ENCODE measurements at regions not wholly inside any gene's neighbourhood (a gene's known extent, or its start where the extent isn't known, plus 50 kb on each side); places are given as distances from the start of the nearest gene placed in this dataset.
"Not testable (repeated sequence)": the region's sequence is repeated elsewhere in the genome, so short reads cannot be mapped to it uniquely, and the experiment has no call there.

GRCh38 chr6:153312634-153313033, 181.6 kb upstream of the RGS17 start:
- no peak overlapping the region for H3K27ac Mint-ChIP-seq
- H3K36me3 Mint-ChIP-seq = no peaks in the 10 kb centered on the region
- peak in 1 of 2 donors; percentile 67 for ATAC-seq

GRCh38 chr6:153309651-153310050, 178.6 kb upstream of the RGS17 start:
- no peaks in the 10 kb centered on the region for H3K36me3 Mint-ChIP-seq

More at GRCh38 chr6:153312634-153313033, 181.6 kb upstream of the RGS17 start:
- Mint-ChIP-seq H3K27me3 (peaks cover 5 to 19% of the 10 kb centered on the region in 2 donors), H3K9me3 (no peaks in the 10 kb centered on the region), H3K4me3 (no peak overlapping the region), H3K4me1 (ENCODE audit: low read depth in 2 of 2) (no peaks in the 10 kb centered on the region)
- DNase-seq (ENCODE audit: low spot score) = no peak

GRCh38 chr6:153302133-153302532, 171.1 kb upstream of the RGS17 start:
- H3K4me3 Mint-ChIP-seq = no peak overlapping the region
- H3K4me1 Mint-ChIP-seq (ENCODE audit: low read depth in 2 of 2) = no peaks in the 10 kb centered on the region
- H3K27ac Mint-ChIP-seq = no peak overlapping the region
- peaks cover 3 to 5% of the 10 kb centered on the region in 2 donors for H3K27me3 Mint-ChIP-seq
- H3K9me3 Mint-ChIP-seq = no peaks in the 10 kb centered on the region
- no peaks in the 10 kb centered on the region for H3K36me3 Mint-ChIP-seq
- DNase-seq (ENCODE audit: low spot score) (no peak), ATAC-seq (no peak)

More at GRCh38 chr6:153309651-153310050, 178.6 kb upstream of the RGS17 start:
- DNase-seq (ENCODE audit: low spot score) (no peak), ATAC-seq (no peak)
- Mint-ChIP-seq H3K4me1 (ENCODE audit: low read depth in 2 of 2) (no peaks in the 10 kb centered on the region), H3K4me3 (no peak overlapping the region), H3K27me3 (peaks cover 5 to 19% of the 10 kb centered on the region in 2 donors), H3K27ac (no peak overlapping the region), H3K9me3 (no peaks in the 10 kb centered on the region)

GRCh38 chr6:153301602-153302001, 170.5 kb upstream of the RGS17 start:
- peaks cover 3 to 5% of the 10 kb centered on the region in 2 donors for H3K27me3 Mint-ChIP-seq
- no peak overlapping the region for H3K4me3 Mint-ChIP-seq
- no peaks in the 10 kb centered on the region for H3K9me3 Mint-ChIP-seq
- H3K4me1 Mint-ChIP-seq (ENCODE audit: low read depth in 2 of 2) = no peaks in the 10 kb centered on the region
- H3K27ac Mint-ChIP-seq = no peak overlapping the region
- ATAC-seq (no peak), DNase-seq (ENCODE audit: low spot score) (no peak)
- H3K36me3 Mint-ChIP-seq = no peaks in the 10 kb centered on the region

DNA sequence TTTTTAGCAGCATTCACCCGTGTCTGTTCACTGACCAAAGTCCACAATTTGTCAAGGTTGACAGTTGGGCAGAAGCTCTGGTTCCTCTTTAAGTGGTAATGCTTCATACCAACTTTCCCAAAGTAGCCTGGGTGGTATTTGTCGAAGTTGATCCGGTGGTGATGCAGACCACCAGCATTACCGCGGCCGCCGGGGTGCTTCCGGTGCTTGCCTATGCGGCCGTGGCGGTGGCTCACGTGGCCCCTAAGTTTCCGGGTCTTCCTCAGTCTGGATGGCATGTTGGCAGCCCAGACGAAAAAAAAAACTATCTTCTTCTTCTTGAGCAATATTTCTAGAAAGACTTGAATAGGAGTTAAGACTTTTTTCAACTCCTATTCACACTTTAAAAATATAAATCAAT, 151.4 kb upstream of the RGS17 start:
- ATAC-seq; H3K27me3 Mint-ChIP-seq; H3K9me3 Mint-ChIP-seq; DNase-seq (ENCODE audit: low spot score); H3K4me1 Mint-ChIP-seq (ENCODE audit: low read depth in 2 of 2); H3K27ac Mint-ChIP-seq; H3K4me3 Mint-ChIP-seq; H3K36me3 Mint-ChIP-seq: not testable (repeated sequence)

- no peaks in the 10 kb centered on the region for H3K36me3 Mint-ChIP-seq
Measured at GRCh38 chr6:153275997-153276396, 144.9 kb upstream of the RGS17 start.

DNA sequence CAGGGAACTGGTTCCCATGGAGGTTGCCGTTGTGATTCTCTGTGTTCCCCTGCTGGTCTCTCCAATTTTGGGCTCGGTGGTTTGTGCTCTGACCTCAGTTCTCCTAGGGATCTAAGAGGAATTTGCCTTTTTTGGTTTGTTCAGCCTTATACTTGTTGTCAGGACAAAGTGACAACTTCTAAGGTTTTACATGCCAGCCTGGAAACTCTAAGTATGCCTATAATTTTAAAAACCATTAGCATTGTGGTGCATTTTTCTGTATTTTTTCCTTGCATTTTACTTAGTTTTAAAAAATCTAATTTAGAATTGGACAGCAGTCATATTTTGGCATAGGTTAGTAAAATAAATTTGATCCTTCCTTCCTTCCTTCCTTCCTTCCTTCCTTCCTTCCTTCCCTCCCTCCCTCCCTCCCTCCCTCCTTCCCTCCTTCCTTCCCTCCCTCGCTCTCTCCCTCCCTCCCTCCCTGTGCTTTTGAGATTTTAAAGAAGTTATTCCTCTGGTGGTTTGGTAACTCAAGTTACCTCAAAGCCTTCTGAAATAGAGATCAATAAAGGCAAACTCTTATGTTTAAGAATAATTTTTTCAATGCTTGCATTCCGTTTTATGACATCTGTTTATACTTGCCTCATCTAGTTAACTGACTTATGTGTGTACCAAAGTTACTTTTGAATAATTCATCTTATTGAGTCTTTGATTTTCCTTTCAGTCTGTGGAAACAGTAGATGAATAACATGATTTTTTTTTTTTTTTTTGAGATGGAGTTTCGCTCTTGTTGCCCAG, 141.3 kb upstream of the RGS17 start:
- ATAC-seq (no peak), DNase-seq (ENCODE audit: low spot score) (no peak)
- no peaks in the 10 kb centered on the region for H3K36me3 Mint-ChIP-seq
- H3K27me3 Mint-ChIP-seq = peaks cover 0 to 2% of the 10 kb centered on the region in 2 donors
- H3K4me3 Mint-ChIP-seq = no peak overlapping the region
- no peak overlapping the region for H3K27ac Mint-ChIP-seq
- no peaks in the 10 kb centered on the region for H3K9me3 Mint-ChIP-seq
- no peaks in the 10 kb centered on the region for H3K4me1 Mint-ChIP-seq (ENCODE audit: low read depth in 2 of 2)

More at GRCh38 chr6:153275997-153276396, 144.9 kb upstream of the RGS17 start:
- H3K27ac Mint-ChIP-seq = no peak overlapping the region
- H3K4me3 Mint-ChIP-seq = no peak overlapping the region
- ATAC-seq = no peak
- peaks cover 0 to 2% of the 10 kb centered on the region in 2 donors for H3K27me3 Mint-ChIP-seq
- no peaks in the 10 kb centered on the region for H3K9me3 Mint-ChIP-seq
- H3K4me1 Mint-ChIP-seq (ENCODE audit: low read depth in 2 of 2) = no peaks in the 10 kb centered on the region
- no peak for DNase-seq (ENCODE audit: low spot score)

- Mint-ChIP-seq H3K4me3 (no peak overlapping the region), H3K36me3 (no peaks in the 10 kb centered on the region), H3K9me3 (peaks cover 2% of the 10 kb centered on the region), H3K27ac (no peak overlapping the region), H3K4me1 (ENCODE audit: low read depth in 2 of 2) (no peaks in the 10 kb centered on the region), H3K27me3 (peaks cover 6 to 14% of the 10 kb centered on the region in 2 donors)
- DNase-seq (ENCODE audit: low spot score) (no peak), ATAC-seq (no peak)
Measured at GRCh38 chr6:153263489-153263888, 132.4 kb upstream of the RGS17 start.

GRCh38 chr6:153251326-153251725, 120.2 kb upstream of the RGS17 start:
- H3K4me3 Mint-ChIP-seq = no peak overlapping the region
- no peaks in the 10 kb centered on the region for H3K9me3 Mint-ChIP-seq
- no peak for DNase-seq (ENCODE audit: low spot score)
- ATAC-seq = no peak
- H3K4me1 Mint-ChIP-seq (ENCODE audit: low read depth in 2 of 2) = no peaks in the 10 kb centered on the region
- H3K36me3 Mint-ChIP-seq = no peaks in the 10 kb centered on the region
- no peak overlapping the region for H3K27ac Mint-ChIP-seq
- peaks cover 0 to 8% of the 10 kb centered on the region in 2 donors for H3K27me3 Mint-ChIP-seq

- no peaks in the 10 kb centered on the region for H3K9me3 Mint-ChIP-seq
- H3K4me1 Mint-ChIP-seq (ENCODE audit: low read depth in 2 of 2) = no peaks in the 10 kb centered on the region
- no peak for DNase-seq (ENCODE audit: low spot score)
- no peak overlapping the region for H3K27ac Mint-ChIP-seq
- no peaks in the 10 kb centered on the region for H3K36me3 Mint-ChIP-seq
- ATAC-seq = no peak
- H3K27me3 Mint-ChIP-seq = peaks cover 12 to 14% of the 10 kb centered on the region in 2 donors
- H3K4me3 Mint-ChIP-seq = no peak overlapping the region
Measured at GRCh38 chr6:153237670-153238069, 106.6 kb upstream of the RGS17 start.

DNA sequence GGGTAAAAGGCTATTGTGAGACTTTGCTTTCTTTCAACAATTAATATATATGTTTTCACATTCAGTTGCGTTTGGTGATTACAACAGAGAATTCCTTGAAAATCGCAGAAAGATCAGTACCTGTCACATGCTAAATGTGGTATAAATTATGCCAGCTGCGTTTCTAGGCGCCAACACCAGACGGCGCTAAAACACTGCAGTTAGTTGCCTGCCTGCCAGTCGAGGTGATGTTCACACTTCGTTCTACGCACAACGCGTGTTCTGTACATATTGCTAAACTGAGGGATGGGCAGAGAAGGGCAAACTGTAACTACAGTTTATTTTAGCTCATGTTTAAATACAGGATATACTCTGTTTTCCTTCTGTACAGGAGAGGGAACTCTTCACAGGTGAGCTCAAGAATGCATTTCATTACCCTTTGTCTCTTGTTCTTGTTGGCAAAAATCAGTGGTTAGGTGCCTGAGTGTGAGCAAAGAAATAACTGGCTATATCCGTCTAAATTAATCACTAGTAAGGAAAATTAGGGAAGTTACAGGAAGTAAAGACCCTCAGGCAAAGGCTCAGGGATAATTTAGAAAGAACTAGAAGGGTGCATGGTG, 100.1 kb upstream of the RGS17 start:
- ATAC-seq (peak in 1 of 2 donors; percentile 52), DNase-seq (ENCODE audit: low spot score) (no peak)
- peaks cover 5 to 12% of the 10 kb centered on the region in 2 donors for H3K27me3 Mint-ChIP-seq
- H3K27ac Mint-ChIP-seq = no peak overlapping the region
- no peaks in the 10 kb centered on the region for H3K36me3 Mint-ChIP-seq
- no peak overlapping the region for H3K4me3 Mint-ChIP-seq
- H3K9me3 Mint-ChIP-seq = no peaks in the 10 kb centered on the region
- peaks cover 0 to 5% of the 10 kb centered on the region in 2 donors for H3K4me1 Mint-ChIP-seq (ENCODE audit: low read depth in 2 of 2)

GRCh38 chr6:153218184-153218792, 87.2 kb upstream of the RGS17 start:
- no peak for DNase-seq (ENCODE audit: low spot score)
- H3K9me3 Mint-ChIP-seq = no peaks in the 10 kb centered on the region
- no peak overlapping the region for H3K4me3 Mint-ChIP-seq
- no peaks in the 10 kb centered on the region for H3K4me1 Mint-ChIP-seq (ENCODE audit: low read depth in 2 of 2)
- H3K36me3 Mint-ChIP-seq = no peaks in the 10 kb centered on the region
- no peak for ATAC-seq
- peaks cover 0 to 3% of the 10 kb centered on the region in 2 donors for H3K27me3 Mint-ChIP-seq
- H3K27ac Mint-ChIP-seq = no peak overlapping the region

DNA sequence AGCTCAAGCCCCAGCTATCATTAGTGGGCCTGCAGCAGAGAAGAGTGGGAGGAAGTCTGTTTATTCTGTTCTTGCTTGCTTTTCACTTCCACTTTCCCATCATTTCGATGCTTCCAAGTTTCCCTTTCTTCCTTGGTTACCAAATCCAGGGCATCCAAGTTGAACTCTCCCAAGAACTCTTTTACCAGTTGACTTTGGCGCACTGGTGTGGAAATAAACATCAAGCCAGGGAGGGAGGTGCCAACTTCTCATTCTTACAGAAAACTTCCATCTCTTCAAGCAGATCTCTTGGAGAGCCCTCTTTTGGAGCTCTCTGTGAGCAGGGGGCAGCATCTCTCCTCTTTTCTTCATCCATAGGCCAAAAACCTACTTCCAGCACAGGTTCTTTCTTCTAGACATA, 85.7 kb upstream of the RGS17 start:
- Mint-ChIP-seq H3K4me3 (no peak overlapping the region), H3K36me3 (no peaks in the 10 kb centered on the region), H3K9me3 (no peaks in the 10 kb centered on the region), H3K4me1 (ENCODE audit: low read depth in 2 of 2) (no peaks in the 10 kb centered on the region), H3K27ac (no peak overlapping the region), H3K27me3 (no peaks in the 10 kb centered on the region)
- DNase-seq (ENCODE audit: low spot score) (no peak), ATAC-seq (no peak)

DNA sequence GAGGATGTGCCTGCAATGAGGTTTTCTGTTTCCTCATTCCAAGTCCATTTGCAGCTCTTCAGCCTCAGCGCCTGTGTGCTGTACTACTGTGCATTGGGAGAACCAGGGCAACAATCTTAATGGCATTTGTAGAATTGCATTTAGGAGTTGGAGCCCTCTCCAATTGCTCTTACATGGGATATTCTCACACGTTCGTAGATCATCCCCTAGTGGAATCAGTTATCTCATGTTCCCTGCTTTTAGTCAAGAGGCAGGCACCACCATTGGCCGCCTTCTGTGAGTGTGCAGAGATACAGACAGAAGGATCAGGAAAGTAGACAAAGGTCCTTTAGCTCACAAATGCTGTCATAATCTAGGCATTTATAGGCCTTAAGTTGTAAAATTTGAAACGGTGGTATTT, 84.2 kb upstream of the RGS17 start:
- no peaks in the 10 kb centered on the region for H3K36me3 Mint-ChIP-seq
- DNase-seq (ENCODE audit: low spot score) (no peak), ATAC-seq (no peak)
- H3K27ac Mint-ChIP-seq = no peak overlapping the region
- H3K4me1 Mint-ChIP-seq (ENCODE audit: low read depth in 2 of 2) = peaks cover 5% of the 10 kb centered on the region in 2 donors
- no peaks in the 10 kb centered on the region for H3K27me3 Mint-ChIP-seq
- H3K4me3 Mint-ChIP-seq = no peak overlapping the region
- H3K9me3 Mint-ChIP-seq = no peaks in the 10 kb centered on the region
